GM12872 (cell line): ENCODE measurements at regions not wholly inside any gene's neighbourhood (a gene's known extent, or its start where the extent isn't known, plus 50 kb on each side); places are given as distances from the start of the nearest gene placed in this dataset.

Source experiments
- TF ChIP-seq, protein P1 (sequence below): IDR thresholded peaks from 3 replicates; pipeline ENCODE4 v1.5.1; 2011; ENCODE audit warnings: low read depth, mild to moderate bottlenecking, low read length, moderate library complexity; ENCODE audit not compliant: insufficient read depth

- TF ChIP-seq, protein P1, sequence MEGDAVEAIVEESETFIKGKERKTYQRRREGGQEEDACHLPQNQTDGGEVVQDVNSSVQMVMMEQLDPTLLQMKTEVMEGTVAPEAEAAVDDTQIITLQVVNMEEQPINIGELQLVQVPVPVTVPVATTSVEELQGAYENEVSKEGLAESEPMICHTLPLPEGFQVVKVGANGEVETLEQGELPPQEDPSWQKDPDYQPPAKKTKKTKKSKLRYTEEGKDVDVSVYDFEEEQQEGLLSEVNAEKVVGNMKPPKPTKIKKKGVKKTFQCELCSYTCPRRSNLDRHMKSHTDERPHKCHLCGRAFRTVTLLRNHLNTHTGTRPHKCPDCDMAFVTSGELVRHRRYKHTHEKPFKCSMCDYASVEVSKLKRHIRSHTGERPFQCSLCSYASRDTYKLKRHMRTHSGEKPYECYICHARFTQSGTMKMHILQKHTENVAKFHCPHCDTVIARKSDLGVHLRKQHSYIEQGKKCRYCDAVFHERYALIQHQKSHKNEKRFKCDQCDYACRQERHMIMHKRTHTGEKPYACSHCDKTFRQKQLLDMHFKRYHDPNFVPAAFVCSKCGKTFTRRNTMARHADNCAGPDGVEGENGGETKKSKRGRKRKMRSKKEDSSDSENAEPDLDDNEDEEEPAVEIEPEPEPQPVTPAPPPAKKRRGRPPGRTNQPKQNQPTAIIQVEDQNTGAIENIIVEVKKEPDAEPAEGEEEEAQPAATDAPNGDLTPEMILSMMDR, result no peak
These were observed 627.4 kb upstream of the ADGRB3 start for GRCh38 chr6:68007717-68008116.

- TF ChIP-seq, protein P1, result no peak
These were observed 648.3 kb upstream of the ADGRB3 start for GRCh38 chr6:67986694-67987232.

- TF ChIP-seq, protein P1, result no peak
These were observed 658.6 kb upstream of the ADGRB3 start for GRCh38 chr6:67976486-67976885.

- TF ChIP-seq, protein P1, result no peak
These were observed 660.2 kb upstream of the ADGRB3 start for GRCh38 chr6:67974931-67975330.

DNA sequence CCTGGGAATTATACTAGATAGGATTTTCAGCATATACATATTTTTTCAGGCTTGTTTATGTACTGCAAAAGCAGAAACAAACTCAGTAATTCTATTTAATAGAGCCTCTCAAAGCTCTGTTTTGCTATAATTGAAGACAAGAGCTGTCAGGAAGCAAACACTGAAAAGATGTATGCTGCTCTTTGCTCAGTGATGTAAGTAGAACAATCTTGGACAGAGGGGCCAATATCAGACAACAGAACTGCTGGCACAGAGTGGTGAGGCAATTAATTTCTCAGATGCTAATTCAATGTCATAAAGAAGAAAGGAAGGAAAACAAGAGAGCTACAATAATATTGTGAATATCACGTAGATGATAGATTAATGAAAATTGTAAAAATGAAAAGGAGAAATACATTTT, 663.3 kb upstream of the ADGRB3 start:
- TF ChIP-seq, protein P1, result no peak

GRCh38 chr6:67966830-67967229, 668.3 kb upstream of the ADGRB3 start:
- TF ChIP-seq, protein P1, result no peak

DNA sequence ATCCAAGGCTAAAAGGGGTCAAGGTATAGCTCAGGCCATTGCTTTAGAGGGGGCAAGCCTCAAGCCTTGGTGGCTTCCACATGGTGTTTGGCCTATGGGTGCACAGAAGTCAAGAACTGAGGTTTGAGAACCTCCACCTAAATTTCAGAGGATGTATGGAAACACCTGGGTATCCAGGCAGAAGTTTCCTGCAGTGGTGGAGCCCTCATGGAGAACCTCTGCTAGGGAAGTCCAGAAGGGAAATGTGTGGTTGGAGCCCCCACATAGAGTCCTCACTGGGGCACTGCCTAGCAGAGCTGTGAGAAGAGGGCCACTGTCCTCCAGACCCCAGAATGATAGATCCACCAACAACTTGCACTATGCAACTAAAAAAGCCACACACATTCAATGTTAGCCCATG, 678.7 kb upstream of the ADGRB3 start:
- TF ChIP-seq, protein P1, result no peak

DNA sequence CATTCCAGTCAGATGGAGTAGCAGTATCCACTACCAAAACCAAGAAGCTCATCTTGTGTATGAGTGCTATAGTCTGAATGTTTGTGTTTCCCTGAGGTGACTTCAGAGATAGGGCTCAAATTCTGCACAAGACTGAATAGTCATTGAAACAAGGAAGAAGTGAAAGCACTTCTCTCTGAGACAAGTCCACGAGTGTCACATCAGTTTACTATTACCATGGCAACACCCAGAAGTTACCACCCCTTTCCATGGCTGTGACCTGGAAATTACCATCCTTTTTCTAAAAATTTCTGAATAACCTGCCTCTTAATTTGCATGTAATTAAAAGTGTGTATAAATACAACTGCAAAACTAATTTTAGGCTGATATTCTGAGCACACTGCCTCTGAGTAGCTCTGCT, 682.1 kb upstream of the ADGRB3 start:
- TF ChIP-seq, protein P1, result no peak
